PC-3 (cell line): ENCODE measurements at regions not wholly inside any gene's neighbourhood (a gene's known extent, or its start where the extent isn't known, plus 50 kb on each side); places are given as distances from the start of the nearest gene placed in this dataset.

Source experiments
- CTCF ChIP-seq: fragments of 300-600 bp; sonication (generic); conservative IDR thresholded peaks from 2 replicates; pipeline ENCODE4 v1.5.1; 2017; ENCODE audit warnings: antibody characterized with exemption, low read depth, mild to moderate bottlenecking, low read length
- EZH2 ChIP-seq: fragments of 300-600 bp; sonication (generic); IDR thresholded peaks from one replicate; pipeline ENCODE4 v1.6.1; 2017; ENCODE audit warnings: antibody characterized with exemption, mild to moderate bottlenecking, low read length; ENCODE audit not compliant: unreplicated experiment

- TF ChIP-seq EZH2 = no peak
- TF ChIP-seq CTCF = no peak
Observed at GRCh38 chr2:185337033-185337432, 401.6 kb upstream of the FSIP2 start.
